GM23248 (cell line): ENCODE measurements at regions not wholly inside any gene's neighbourhood (a gene's known extent, or its start where the extent isn't known, plus 50 kb on each side); places are given as distances from the start of the nearest gene placed in this dataset.

Source experiments
- DNase-seq: peaks from one replicate; pipeline ENCODE4 v3.0.0-alpha.2; 2015
- H2AFZ ChIP-seq: fragments of 200-600 bp; sonication (generic); 2 replicates; pipeline ENCODE4 v1.6.1; 2016; ENCODE audit warnings: antibody characterized with exemption
- H3F3A ChIP-seq: fragments of 200-600 bp; sonication (generic); 2 replicates; pipeline ENCODE4 v1.6.1; 2016; ENCODE audit warnings: mild to moderate bottlenecking, antibody characterized with exemption, mixed run types; ENCODE audit not compliant: insufficient read depth
- H3K27ac ChIP-seq: fragments of 200-600 bp; sonication (generic); 2 replicates; pipeline ENCODE4 v1.5.1; 2016; ENCODE audit warnings: mild to moderate bottlenecking
- H3K27me3 ChIP-seq: fragments of 200-600 bp; sonication (generic); replicated peaks from 2 replicates; pipeline ENCODE4 v1.6.1; 2016; ENCODE audit warnings: mild to moderate bottlenecking; ENCODE audit not compliant: insufficient read depth
- H3K36me3 ChIP-seq: fragments of 200-600 bp; sonication (generic); 2 replicates; pipeline ENCODE4 v1.6.1; 2016; ENCODE audit warnings: low read depth, mild to moderate bottlenecking
- H3K4me1 ChIP-seq: fragments of 200-600 bp; sonication (generic); 2 replicates; pipeline ENCODE4 v1.6.1; 2016; ENCODE audit warnings: mild to moderate bottlenecking; ENCODE audit not compliant: insufficient read depth
- H3K4me2 ChIP-seq: fragments of 200-600 bp; sonication (generic); one replicate; pipeline ENCODE4 v1.6.1; 2016; ENCODE audit warnings: mild to moderate bottlenecking; ENCODE audit not compliant: unreplicated experiment
- H3K4me3 ChIP-seq: fragments of 200-600 bp; sonication (generic); 2 replicates; pipeline ENCODE4 v1.5.1; 2016; ENCODE audit warnings: mild to moderate bottlenecking
- H3K79me2 ChIP-seq: fragments of 200-600 bp; sonication (generic); 2 replicates; pipeline ENCODE4 v1.6.1; 2016; ENCODE audit warnings: mild to moderate bottlenecking; ENCODE audit not compliant: insufficient read depth
- H3K9ac ChIP-seq: fragments of 200-600 bp; sonication (generic); 2 replicates; pipeline ENCODE4 v1.6.1; 2016; ENCODE audit warnings: mild to moderate bottlenecking
- H3K9me2 ChIP-seq: fragments of 200-600 bp; sonication (generic); 2 replicates; pipeline ENCODE4 v1.6.1; 2016; ENCODE audit warnings: mixed run types, mild to moderate bottlenecking, moderate library complexity; ENCODE audit not compliant: insufficient read depth
- H3K9me3 ChIP-seq: fragments of 200-600 bp; sonication (generic); one replicate; pipeline ENCODE4 v1.6.1; 2017; ENCODE audit warnings: low read depth
- H4K20me1 ChIP-seq: fragments of 200-600 bp; sonication (generic); 2 replicates; pipeline ENCODE4 v1.6.0; 2016; ENCODE audit not compliant: insufficient read depth
- EZH2 ChIP-seq: fragments of 200-600 bp; sonication (generic); IDR thresholded peaks from 2 replicates; pipeline ENCODE4 v1.6.1; 2018; ENCODE audit warnings: antibody characterized with exemption, mild to moderate bottlenecking; ENCODE audit not compliant: insufficient read depth, poor library complexity, severe bottlenecking
- EZH2phosphoT487 ChIP-seq: fragments of 200-600 bp; sonication (generic); IDR thresholded peaks from 2 replicates; pipeline ENCODE4 v1.6.1; 2018; ENCODE audit warnings: antibody characterized with exemption, moderate library complexity, mild to moderate bottlenecking, low read depth; ENCODE audit not compliant: insufficient read depth
- WGBS, 2 experiments: methylation state at CpG; one replicate each; pipeline ENCODE4 v1.1.6; 2015 to 2017; ENCODE audit warnings: low lambda C conversion rate in 2 of 2, low coverage in 1 of 2; ENCODE audit errors: missing lambda C conversion rate in 2 of 2; 5-methylcytosine and 5-hydroxymethylcytosine counted together
- in situ Hi-C: fragments of 300-500 bp; cut with MboI; formaldehyde crosslinking; loops from 2 replicates; pipeline ENCODE4 v1.15.0; 2020

DNA sequence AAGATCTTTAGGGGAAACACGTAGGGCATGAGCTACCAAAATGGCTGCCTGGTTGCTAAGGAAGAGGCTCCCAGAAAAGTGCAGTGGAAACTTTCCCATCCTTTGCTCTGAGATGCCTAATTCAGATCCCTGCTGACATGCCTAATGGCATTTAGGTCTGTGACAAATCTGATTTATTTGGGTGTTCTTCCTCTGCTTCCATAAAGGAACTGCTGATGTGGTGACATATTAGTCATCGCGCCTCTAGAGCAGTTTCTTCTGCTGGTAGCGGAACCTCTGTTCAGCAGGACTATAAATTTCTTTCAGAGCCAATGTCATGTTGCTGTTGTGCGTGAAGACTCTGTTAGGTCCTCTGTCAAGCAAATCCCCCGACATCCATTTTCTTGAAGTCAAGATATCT, 310.0 kb downstream of the PDHA2 start:
- no peak overlapping the region for H2AFZ ChIP-seq
- no peak for TF ChIP-seq EZH2
- TF ChIP-seq EZH2phosphoT487: no peak
- no peaks in the 10 kb centered on the region for H3K4me1 ChIP-seq
- H3K9me3 ChIP-seq: no peaks in the 10 kb centered on the region
- 41 to 42% methylated on average over 6 of the region's 6 CpGs for WGBS, 2 experiments
- no peak overlapping the region for H3K4me3 ChIP-seq
- H4K20me1 ChIP-seq: no peaks in the 10 kb centered on the region
- DNase-seq: no peak
- H3K9ac ChIP-seq: no peak overlapping the region
- no peaks in the 10 kb centered on the region for H3K36me3 ChIP-seq
- no peaks in the 10 kb centered on the region for H3F3A ChIP-seq
- in situ Hi-C loops: no loop called here
- no peaks in the 10 kb centered on the region for H3K9me2 ChIP-seq
- no peaks in the 10 kb centered on the region for H3K27me3 ChIP-seq
- no peak overlapping the region for H3K4me2 ChIP-seq
- no peaks in the 10 kb centered on the region for H3K79me2 ChIP-seq
- H3K27ac ChIP-seq: no peak overlapping the region

- Histone ChIP-seq H3K9me3 (no peaks in the 10 kb centered on the region), H3K36me3 (no peaks in the 10 kb centered on the region), H3K79me2 (no peaks in the 10 kb centered on the region), H2AFZ (no peak overlapping the region), H3K27me3 (no peaks in the 10 kb centered on the region), H3K4me2 (no peak overlapping the region), H3K27ac (no peak overlapping the region), H3K9ac (no peak overlapping the region), H3K9me2 (no peaks in the 10 kb centered on the region), H4K20me1 (no peaks in the 10 kb centered on the region), H3F3A (no peaks in the 10 kb centered on the region), H3K4me3 (no peak overlapping the region), H3K4me1 (no peaks in the 10 kb centered on the region)
- WGBS, 2 experiments: 5 to 8% methylated on average over 2 of the region's 2 CpGs
- no peak for DNase-seq
- TF ChIP-seq EZH2: no peak
- TF ChIP-seq EZH2phosphoT487: no peak
- in situ Hi-C loops: no loop called here
Observed at GRCh38 chr4:96150466-96150865, 310.6 kb downstream of the PDHA2 start.

DNA sequence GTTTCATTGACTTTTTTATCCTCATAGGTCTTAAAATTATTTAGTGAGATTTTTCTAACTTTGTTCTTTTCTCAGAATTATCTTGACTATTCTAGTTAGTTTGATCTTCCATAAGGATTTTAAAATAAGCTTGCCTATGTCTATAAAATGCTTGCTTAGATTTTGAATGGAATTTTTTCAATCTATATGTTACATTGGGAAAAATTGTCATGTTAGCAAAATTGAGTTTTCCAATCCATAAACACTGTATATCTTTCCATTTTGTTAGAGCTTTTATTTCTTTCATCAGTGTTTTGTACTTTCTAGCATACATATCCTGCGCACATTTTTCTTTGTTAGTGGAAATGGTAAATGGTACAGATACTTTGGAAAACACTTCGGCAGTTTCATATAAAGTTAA, 312.9 kb downstream of the PDHA2 start:
- H4K20me1 ChIP-seq: no peaks in the 10 kb centered on the region
- H3F3A ChIP-seq: no peaks in the 10 kb centered on the region
- no peaks in the 10 kb centered on the region for H3K79me2 ChIP-seq
- WGBS, 2 experiments: 27 to 40% methylated on average over 2 of the region's 2 CpGs
- no peak overlapping the region for H2AFZ ChIP-seq
- no peak overlapping the region for H3K4me3 ChIP-seq
- no peaks in the 10 kb centered on the region for H3K36me3 ChIP-seq
- no peak overlapping the region for H3K9ac ChIP-seq
- no peaks in the 10 kb centered on the region for H3K9me3 ChIP-seq
- in situ Hi-C loops: no loop called here
- H3K27me3 ChIP-seq: no peaks in the 10 kb centered on the region
- H3K27ac ChIP-seq: no peak overlapping the region
- TF ChIP-seq EZH2phosphoT487 (no peak), EZH2 (no peak)
- H3K4me1 ChIP-seq: no peaks in the 10 kb centered on the region
- H3K9me2 ChIP-seq: no peaks in the 10 kb centered on the region
- no peak for DNase-seq
- H3K4me2 ChIP-seq: no peak overlapping the region

- H3K79me2 ChIP-seq: no peaks in the 10 kb centered on the region
- no peaks in the 10 kb centered on the region for H3K9me3 ChIP-seq
- no peaks in the 10 kb centered on the region for H3K27me3 ChIP-seq
- H3K4me3 ChIP-seq: no peak overlapping the region
- no peaks in the 10 kb centered on the region for H3K4me1 ChIP-seq
- no peaks in the 10 kb centered on the region for H3F3A ChIP-seq
- in situ Hi-C loops: no loop called here
- H3K27ac ChIP-seq: no peak overlapping the region
- TF ChIP-seq EZH2phosphoT487: no peak
- no peak for TF ChIP-seq EZH2
- 23 to 28% methylated on average over 2 of the region's 2 CpGs for WGBS, 2 experiments
- H3K9me2 ChIP-seq: no peaks in the 10 kb centered on the region
- no peak overlapping the region for H3K9ac ChIP-seq
- H4K20me1 ChIP-seq: no peaks in the 10 kb centered on the region
- H2AFZ ChIP-seq: no peak overlapping the region
- H3K36me3 ChIP-seq: no peaks in the 10 kb centered on the region
- no peak for DNase-seq
- H3K4me2 ChIP-seq: no peak overlapping the region
Observed at GRCh38 chr4:96154676-96155075, 314.8 kb downstream of the PDHA2 start.

DNA sequence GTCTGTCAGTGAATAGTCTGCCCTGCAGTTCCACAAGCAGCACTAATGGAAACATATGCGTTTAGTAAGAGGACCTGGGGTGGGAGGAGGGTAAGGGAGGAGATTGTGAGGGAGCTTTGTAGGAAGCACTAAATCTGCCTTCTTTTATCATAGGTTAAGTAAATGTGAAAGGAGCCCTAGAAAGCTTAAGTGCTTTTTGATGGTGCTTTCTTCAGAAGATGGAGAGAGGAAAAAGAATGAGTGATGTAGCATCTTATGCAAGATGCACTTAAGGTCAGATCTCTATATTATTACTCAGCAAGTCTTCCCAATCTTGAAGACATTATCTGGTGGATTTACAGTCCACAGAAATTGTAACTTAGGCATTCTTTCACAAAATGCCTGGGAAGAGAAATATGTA, 322.7 kb downstream of the PDHA2 start:
- Histone ChIP-seq H3F3A (no peaks in the 10 kb centered on the region), H4K20me1 (no peaks in the 10 kb centered on the region), H3K4me1 (no peaks in the 10 kb centered on the region), H3K79me2 (no peaks in the 10 kb centered on the region), H3K27ac (no peak overlapping the region), H3K36me3 (no peaks in the 10 kb centered on the region), H3K9me2 (no peaks in the 10 kb centered on the region), H3K4me2 (no peak overlapping the region), H3K9ac (no peak overlapping the region), H3K9me3 (peaks cover 3% of the 10 kb centered on the region), H3K27me3 (no peaks in the 10 kb centered on the region), H3K4me3 (no peak overlapping the region), H2AFZ (no peak overlapping the region)
- WGBS, 2 experiments: 0% methylated on average over 1 of the region's 1 CpG
- TF ChIP-seq EZH2phosphoT487: no peak
- TF ChIP-seq EZH2: no peak
- in situ Hi-C loops: no loop called here
- DNase-seq: no peak
